ENCODE measurements at regions not wholly inside any gene's neighbourhood (a gene's known extent, or its start where the extent isn't known, plus 50 kb on each side); places are given as distances from the start of the nearest gene placed in this dataset.

- TF ChIP-seq CTCF (IDR thresholded peaks at IDR 0.05) (no peak), POLR2A (IDR thresholded peaks at IDR 0.05) (no peak)
Measured at GRCh38 chr10:65312876-65313275, 1613.0 kb upstream of the LRRTM3 start.

All from esophagus squamous epithelium (tissue), 4 donors.